PFSK-1 (cell line): ENCODE measurements at regions not wholly inside any gene's neighbourhood (a gene's known extent, or its start where the extent isn't known, plus 50 kb on each side); places are given as distances from the start of the nearest gene placed in this dataset.

ENCODE experiments used
- FOXP2 ChIP-seq: optimal IDR thresholded peaks from 2 replicates; pipeline ENCODE3; 2011; ENCODE audit warnings: borderline replicate concordance, control low read depth, inconsistent platforms; ENCODE audit not compliant: insufficient read depth; ENCODE audit errors: extremely low read length, extremely low read depth
- POLR2AphosphoS5 ChIP-seq: IDR thresholded peaks from 2 replicates; pipeline ENCODE4 v1.6.1; 2012; ENCODE audit warnings: low read depth, mild to moderate bottlenecking, control low read depth, low read length, moderate library complexity
- REST ChIP-seq, 2 experiments: IDR thresholded peaks; 2 replicates each; pipeline versions ENCODE4 v1.6.1 to v1.8.0; 2011 to 2012; ENCODE audit warnings: low read depth in 2 of 2, low read length in 2 of 2, control low read depth in 1 of 2, inconsistent platforms in 1 of 2, mild to moderate bottlenecking in 1 of 2, moderate library complexity in 1 of 2; ENCODE audit not compliant: insufficient read depth in 1 of 2
- SIN3A ChIP-seq: IDR thresholded peaks from 2 replicates; pipeline ENCODE4 v1.6.1; 2012; ENCODE audit warnings: mild to moderate bottlenecking, low read length, moderate library complexity, borderline replicate concordance; ENCODE audit not compliant: insufficient read depth
- TAF1 ChIP-seq: IDR thresholded peaks from 2 replicates; pipeline ENCODE4 v1.6.1; 2012; ENCODE audit warnings: low read length, control low read depth, borderline replicate concordance; ENCODE audit not compliant: insufficient read depth

- TF ChIP-seq REST (IDR thresholded peaks at IDR 0.05; ENCODE audit: insufficient read depth in 1 of 2, low read depth in 2 of 2, low read length in 2 of 2) (no peak), POLR2AphosphoS5 (no peak), SIN3A (no peak), FOXP2 (no peak), TAF1 (no peak)
These were observed 123.2 kb downstream of the AQP9 start for GRCh38 chr15:58261368-58261767.

- TF ChIP-seq POLR2AphosphoS5: no peak
- TF ChIP-seq REST (IDR thresholded peaks at IDR 0.05; ENCODE audit: insufficient read depth in 1 of 2, low read depth in 2 of 2, low read length in 2 of 2): no peak
- TF ChIP-seq FOXP2: no peak
- TF ChIP-seq SIN3A: no peak
- TF ChIP-seq TAF1: no peak
These were observed 126.1 kb downstream of the AQP9 start for GRCh38 chr15:58264053-58264971.

- TF ChIP-seq SIN3A (no peak), FOXP2 (no peak), POLR2AphosphoS5 (no peak), REST (IDR thresholded peaks at IDR 0.05; ENCODE audit: insufficient read depth in 1 of 2, low read depth in 2 of 2, low read length in 2 of 2) (no peak), TAF1 (no peak)
These were observed 128.9 kb downstream of the AQP9 start for GRCh38 chr15:58267051-58267450.

GRCh38 chr15:58268746-58269267 is 130.6 kb downstream of the AQP9 start:
- TF ChIP-seq TAF1 (no peak), SIN3A (no peak), REST (IDR thresholded peaks at IDR 0.05; ENCODE audit: insufficient read depth in 1 of 2, low read depth in 2 of 2, low read length in 2 of 2) (no peak), POLR2AphosphoS5 (no peak), FOXP2 (no peak)
